Stomach (tissue), 8 donors: ENCODE measurements at regions not wholly inside any gene's neighbourhood (a gene's known extent, or its start where the extent isn't known, plus 50 kb on each side); places are given as distances from the start of the nearest gene placed in this dataset.

Experiments
- DNase-seq, 2 donors: peaks; one replicate each; pipeline versions ENCODE4 v3.0.0 to v3.0.0-alpha.2; 2013 to 2019
- H3K27ac ChIP-seq, 5 donors: fragments of 200-600 bp in 4 of 5; sonication (generic) in 4 of 5; one replicate each; pipeline ENCODE4 v1.5.1; 2013 to 2019; ENCODE audit warnings: mild to moderate bottlenecking in 1 of 5, moderate library complexity in 1 of 5
- H3K27me3 ChIP-seq, 3 donors: fragments of 200-600 bp; sonication (generic); one replicate each; pipeline ENCODE4 v1.5.1; 2017 to 2019; ENCODE audit warnings: mixed run types in 1 of 3
- H3K36me3 ChIP-seq, 4 donors: fragments of 200-600 bp; sonication (generic); 1 replicate in 3 of 4; 2 replicates in 1 of 4; pipeline ENCODE4 v1.5.1; 2016 to 2019
- H3K4me1 ChIP-seq, 4 donors: fragments of 200-600 bp; sonication (generic); one replicate each; pipeline ENCODE4 v1.5.1; 2016 to 2019
- H3K4me3 ChIP-seq, 4 donors: fragments of 200-600 bp; sonication (generic) in 3 of 4; one replicate each; pipeline ENCODE4 v1.5.1; 2016 to 2019; ENCODE audit warnings: mild to moderate bottlenecking in 1 of 4
- H3K9me3 ChIP-seq, 4 donors: fragments of 200-600 bp; sonication (generic); one replicate each; pipeline ENCODE4 v1.5.1; 2016 to 2019
- CTCF ChIP-seq, 7 experiments: fragments of 450-650 bp in 4 of 7; fragments of 200-600 bp in 3 of 7; sonication (generic) in 3 of 7; IDR thresholded peaks; one replicate each; pipeline ENCODE4 v1.5.1; 2016 to 2019; ENCODE audit warnings: antibody characterized with exemption in 7 of 7, control low read depth in 2 of 7, mild to moderate bottlenecking in 1 of 7
- EP300 ChIP-seq: sonication (generic); formaldehyde crosslinking; IDR thresholded peaks from one replicate; pipeline ENCODE4 v1.6.1; 2017; ENCODE audit warnings: antibody characterized with exemption
- POLR2A ChIP-seq, 4 donors: fragments of 450-650 bp; IDR thresholded peaks; one replicate each; pipeline ENCODE4 v1.6.1; 2016; ENCODE audit warnings: antibody characterized with exemption in 4 of 4, control low read depth in 2 of 4, mild to moderate bottlenecking in 1 of 4, moderate library complexity in 1 of 4
- POLR2AphosphoS5 ChIP-seq, 3 donors: sonication (generic); formaldehyde crosslinking; IDR thresholded peaks; one replicate each; pipeline ENCODE4 v1.6.1; 2016; ENCODE audit warnings: antibody characterized with exemption in 3 of 3
- WGBS, 5 donors: extraction: QIAGEN DNeasy Blood & Tissue Kit in 3 of 5; methylation state at CpG; one replicate each; pipeline versions ENCODE4 v1.1.5 to v1.1.7; 2013 to 2018; 5-methylcytosine and 5-hydroxymethylcytosine counted together
- intact Hi-C: fragments of 100-400 bp; cut with DNase I; formaldehyde crosslinking; loops from one replicate; pipeline ENCODE4 v1.15.1; 2023; ENCODE audit warnings: low total_unique reads
- donor health status: healthy with polysubstance abuse.
- donor health status: Bipolar disorder and iron deficiency.
- donor health status: healthy.

DNA sequence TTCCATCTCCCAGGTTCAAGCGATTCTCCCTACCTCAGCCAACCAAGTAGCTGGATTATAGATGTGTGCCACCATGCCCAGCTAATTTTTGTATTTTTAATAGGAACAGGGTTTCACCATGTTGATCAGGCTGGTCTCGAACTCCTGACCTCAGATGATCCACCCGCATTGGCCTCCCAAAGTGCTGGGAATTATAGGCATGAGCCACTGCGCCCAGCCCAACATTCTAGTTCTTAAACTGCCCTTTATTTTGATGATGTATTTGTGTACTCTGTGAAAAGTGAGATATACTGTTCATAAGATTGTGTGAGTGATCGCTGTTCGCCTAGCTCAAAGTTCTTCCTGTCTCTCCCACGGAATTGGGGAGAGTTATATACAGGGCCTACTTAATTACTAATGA is 93.1 kb downstream of the HFE start:
- Histone ChIP-seq H3K9me3 (no peaks in the 10 kb centered on the region), H3K4me3 (no peak overlapping the region), H3K4me1 (peaks cover 0 to 22% (median 10%) of the 10 kb centered on the region in 4 donors), H3K36me3 (no peaks in the 10 kb centered on the region), H3K27ac (no peak overlapping the region), H3K27me3 (peaks cover 0 to 9% (median 0%) of the 10 kb centered on the region in 3 donors)
- intact Hi-C loops: no loop called here
- no peak for TF ChIP-seq EP300
- no peak for TF ChIP-seq POLR2A (IDR thresholded peaks at IDR 0.05)
- TF ChIP-seq POLR2AphosphoS5 (IDR thresholded peaks at IDR 0.05): no peak
- TF ChIP-seq CTCF (IDR thresholded peaks at IDR 0.05): no peak
- WGBS, 5 donors: 92 to 96% (median 95%) methylated on average over 7 of the region's 7 CpGs
- DNase-seq: no peak

- Histone ChIP-seq H3K9me3 (no peaks in the 10 kb centered on the region), H3K4me3 (peak overlapping the region; percentile 48 to 56 (median 50)), H3K4me1 (peaks cover 0 to 25% (median 15%) of the 10 kb centered on the region in 4 donors), H3K27ac (peak overlapping the region; percentile 30 to 89 (median 86)), H3K27me3 (peaks cover 0 to 16% (median 0%) of the 10 kb centered on the region in 3 donors), H3K36me3 (no peaks in the 10 kb centered on the region)
- TF ChIP-seq CTCF (IDR thresholded peaks at IDR 0.05) (no peak), POLR2AphosphoS5 (IDR thresholded peaks at IDR 0.05) (no peak), POLR2A (IDR thresholded peaks at IDR 0.05) (no peak), EP300 (no peak)
- intact Hi-C loops: no loop called here
- WGBS, 5 donors: 2 to 9% (median 6%) methylated on average over 11 of the region's 11 CpGs
- DNase-seq: no peak
These were observed 96.0 kb downstream of the HFE start for GRCh38 chr6:26183237-26183580.

- TF ChIP-seq POLR2A (IDR thresholded peaks at IDR 0.05) (peak in 2 of 4 donors; percentile 59 to 82), CTCF (IDR thresholded peaks at IDR 0.05) (no peak), EP300 (no peak), POLR2AphosphoS5 (IDR thresholded peaks at IDR 0.05) (peak; percentile 90 to 97 (median 95))
- H3K4me3 ChIP-seq: peak overlapping the region; percentile 48 to 56 (median 50)
- peak overlapping the region; percentile 55 to 89 (median 86) for H3K27ac ChIP-seq
- H3K27me3 ChIP-seq: peaks cover 0 to 21% (median 0%) of the 10 kb centered on the region in 3 donors
- intact Hi-C loops: no loop called here
- 0 to 2% (median 2%) methylated on average over 26 to 36 of the region's 36 CpGs for WGBS, 5 donors
- no peaks in the 10 kb centered on the region for H3K9me3 ChIP-seq
- peaks cover 0 to 31% (median 20%) of the 10 kb centered on the region in 4 donors for H3K4me1 ChIP-seq
- peak; percentile 59 to 95 for DNase-seq
- no peaks in the 10 kb centered on the region for H3K36me3 ChIP-seq
These were observed 96.5 kb downstream of the HFE start for GRCh38 chr6:26183581-26184366.

GRCh38 chr6:26184367-26184891 is 97.2 kb downstream of the HFE start:
- H3K9me3 ChIP-seq: no peaks in the 10 kb centered on the region
- peaks cover 0 to 26% (median under 1%) of the 10 kb centered on the region in 3 donors for H3K27me3 ChIP-seq
- peak overlapping the region in 4 of 5 donors; percentile 78 to 89 (median 88) for H3K27ac ChIP-seq
- H3K36me3 ChIP-seq: no peaks in the 10 kb centered on the region
- intact Hi-C loops: no loop called here
- 56 to 65% (median 60%) methylated on average over 10 of the region's 10 CpGs for WGBS, 5 donors
- peaks cover 0 to 37% (median 25%) of the 10 kb centered on the region in 4 donors for H3K4me1 ChIP-seq
- no peak for DNase-seq
- H3K4me3 ChIP-seq: peak overlapping the region; percentile 48 to 56 (median 50)
- TF ChIP-seq POLR2AphosphoS5 (IDR thresholded peaks at IDR 0.05): no peak
